K562 (cell line): ENCODE measurements at regions not wholly inside any gene's neighbourhood (a gene's known extent, or its start where the extent isn't known, plus 50 kb on each side); places are given as distances from the start of the nearest gene placed in this dataset.

Source experiments
- ATF7 ChIP-seq: fragments of 450-650 bp; IDR thresholded peaks from 2 replicates; pipeline ENCODE4 v1.7.1; 2014; ENCODE audit warnings: mild to moderate bottlenecking, moderate library complexity
- GTF3C2 ChIP-seq: IDR thresholded peaks from 3 replicates; pipeline ENCODE4 v1.6.1; 2011; ENCODE audit warnings: borderline replicate concordance, mild to moderate bottlenecking, moderate library complexity; ENCODE audit not compliant: insufficient read length; ENCODE audit errors: extremely low read depth
- MCM3 ChIP-seq: fragments of 450-650 bp; IDR thresholded peaks from 2 replicates; pipeline ENCODE4 v1.6.1; 2016
- TSC22D4 ChIP-seq: fragments of 450-650 bp; IDR thresholded peaks from 2 replicates; pipeline ENCODE4 v1.6.1; 2016; ENCODE audit warnings: missing genetic modification characterization, missing biosample characterization, control low read depth
- TF ChIP-seq, protein P1 (sequence below): fragments of 450-650 bp; IDR thresholded peaks from 2 replicates; pipeline ENCODE4 v1.6.1; 2016; ENCODE audit warnings: mild to moderate bottlenecking, moderate library complexity

GRCh38 chr2:64730551-64731262, 77.0 kb upstream of the SERTAD2 start (continued):
- TF ChIP-seq, protein P1, sequence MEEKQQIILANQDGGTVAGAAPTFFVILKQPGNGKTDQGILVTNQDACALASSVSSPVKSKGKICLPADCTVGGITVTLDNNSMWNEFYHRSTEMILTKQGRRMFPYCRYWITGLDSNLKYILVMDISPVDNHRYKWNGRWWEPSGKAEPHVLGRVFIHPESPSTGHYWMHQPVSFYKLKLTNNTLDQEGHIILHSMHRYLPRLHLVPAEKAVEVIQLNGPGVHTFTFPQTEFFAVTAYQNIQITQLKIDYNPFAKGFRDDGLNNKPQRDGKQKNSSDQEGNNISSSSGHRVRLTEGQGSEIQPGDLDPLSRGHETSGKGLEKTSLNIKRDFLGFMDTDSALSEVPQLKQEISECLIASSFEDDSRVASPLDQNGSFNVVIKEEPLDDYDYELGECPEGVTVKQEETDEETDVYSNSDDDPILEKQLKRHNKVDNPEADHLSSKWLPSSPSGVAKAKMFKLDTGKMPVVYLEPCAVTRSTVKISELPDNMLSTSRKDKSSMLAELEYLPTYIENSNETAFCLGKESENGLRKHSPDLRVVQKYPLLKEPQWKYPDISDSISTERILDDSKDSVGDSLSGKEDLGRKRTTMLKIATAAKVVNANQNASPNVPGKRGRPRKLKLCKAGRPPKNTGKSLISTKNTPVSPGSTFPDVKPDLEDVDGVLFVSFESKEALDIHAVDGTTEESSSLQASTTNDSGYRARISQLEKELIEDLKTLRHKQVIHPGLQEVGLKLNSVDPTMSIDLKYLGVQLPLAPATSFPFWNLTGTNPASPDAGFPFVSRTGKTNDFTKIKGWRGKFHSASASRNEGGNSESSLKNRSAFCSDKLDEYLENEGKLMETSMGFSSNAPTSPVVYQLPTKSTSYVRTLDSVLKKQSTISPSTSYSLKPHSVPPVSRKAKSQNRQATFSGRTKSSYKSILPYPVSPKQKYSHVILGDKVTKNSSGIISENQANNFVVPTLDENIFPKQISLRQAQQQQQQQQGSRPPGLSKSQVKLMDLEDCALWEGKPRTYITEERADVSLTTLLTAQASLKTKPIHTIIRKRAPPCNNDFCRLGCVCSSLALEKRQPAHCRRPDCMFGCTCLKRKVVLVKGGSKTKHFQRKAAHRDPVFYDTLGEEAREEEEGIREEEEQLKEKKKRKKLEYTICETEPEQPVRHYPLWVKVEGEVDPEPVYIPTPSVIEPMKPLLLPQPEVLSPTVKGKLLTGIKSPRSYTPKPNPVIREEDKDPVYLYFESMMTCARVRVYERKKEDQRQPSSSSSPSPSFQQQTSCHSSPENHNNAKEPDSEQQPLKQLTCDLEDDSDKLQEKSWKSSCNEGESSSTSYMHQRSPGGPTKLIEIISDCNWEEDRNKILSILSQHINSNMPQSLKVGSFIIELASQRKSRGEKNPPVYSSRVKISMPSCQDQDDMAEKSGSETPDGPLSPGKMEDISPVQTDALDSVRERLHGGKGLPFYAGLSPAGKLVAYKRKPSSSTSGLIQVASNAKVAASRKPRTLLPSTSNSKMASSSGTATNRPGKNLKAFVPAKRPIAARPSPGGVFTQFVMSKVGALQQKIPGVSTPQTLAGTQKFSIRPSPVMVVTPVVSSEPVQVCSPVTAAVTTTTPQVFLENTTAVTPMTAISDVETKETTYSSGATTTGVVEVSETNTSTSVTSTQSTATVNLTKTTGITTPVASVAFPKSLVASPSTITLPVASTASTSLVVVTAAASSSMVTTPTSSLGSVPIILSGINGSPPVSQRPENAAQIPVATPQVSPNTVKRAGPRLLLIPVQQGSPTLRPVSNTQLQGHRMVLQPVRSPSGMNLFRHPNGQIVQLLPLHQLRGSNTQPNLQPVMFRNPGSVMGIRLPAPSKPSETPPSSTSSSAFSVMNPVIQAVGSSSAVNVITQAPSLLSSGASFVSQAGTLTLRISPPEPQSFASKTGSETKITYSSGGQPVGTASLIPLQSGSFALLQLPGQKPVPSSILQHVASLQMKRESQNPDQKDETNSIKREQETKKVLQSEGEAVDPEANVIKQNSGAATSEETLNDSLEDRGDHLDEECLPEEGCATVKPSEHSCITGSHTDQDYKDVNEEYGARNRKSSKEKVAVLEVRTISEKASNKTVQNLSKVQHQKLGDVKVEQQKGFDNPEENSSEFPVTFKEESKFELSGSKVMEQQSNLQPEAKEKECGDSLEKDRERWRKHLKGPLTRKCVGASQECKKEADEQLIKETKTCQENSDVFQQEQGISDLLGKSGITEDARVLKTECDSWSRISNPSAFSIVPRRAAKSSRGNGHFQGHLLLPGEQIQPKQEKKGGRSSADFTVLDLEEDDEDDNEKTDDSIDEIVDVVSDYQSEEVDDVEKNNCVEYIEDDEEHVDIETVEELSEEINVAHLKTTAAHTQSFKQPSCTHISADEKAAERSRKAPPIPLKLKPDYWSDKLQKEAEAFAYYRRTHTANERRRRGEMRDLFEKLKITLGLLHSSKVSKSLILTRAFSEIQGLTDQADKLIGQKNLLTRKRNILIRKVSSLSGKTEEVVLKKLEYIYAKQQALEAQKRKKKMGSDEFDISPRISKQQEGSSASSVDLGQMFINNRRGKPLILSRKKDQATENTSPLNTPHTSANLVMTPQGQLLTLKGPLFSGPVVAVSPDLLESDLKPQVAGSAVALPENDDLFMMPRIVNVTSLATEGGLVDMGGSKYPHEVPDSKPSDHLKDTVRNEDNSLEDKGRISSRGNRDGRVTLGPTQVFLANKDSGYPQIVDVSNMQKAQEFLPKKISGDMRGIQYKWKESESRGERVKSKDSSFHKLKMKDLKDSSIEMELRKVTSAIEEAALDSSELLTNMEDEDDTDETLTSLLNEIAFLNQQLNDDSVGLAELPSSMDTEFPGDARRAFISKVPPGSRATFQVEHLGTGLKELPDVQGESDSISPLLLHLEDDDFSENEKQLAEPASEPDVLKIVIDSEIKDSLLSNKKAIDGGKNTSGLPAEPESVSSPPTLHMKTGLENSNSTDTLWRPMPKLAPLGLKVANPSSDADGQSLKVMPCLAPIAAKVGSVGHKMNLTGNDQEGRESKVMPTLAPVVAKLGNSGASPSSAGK: no peak
- TF ChIP-seq TSC22D4 (no peak), GTF3C2 (no peak), MCM3 (no peak), ATF7 (peak; percentile 90)
